RWPE1 (cell line): ENCODE measurements at regions not wholly inside any gene's neighbourhood (a gene's known extent, or its start where the extent isn't known, plus 50 kb on each side); places are given as distances from the start of the nearest gene placed in this dataset.

Experiments
- CTCF ChIA-PET: fragments of 350-600 bp; sonication (Branson Sonifier 250); formaldehyde crosslinking; extraction: SDS; loops from one replicate; lab custom pipeline; 2021; lab: Yijun Ruan, JAX
- POLR2A ChIA-PET: fragments of 400-600 bp; formaldehyde crosslinking; extraction: SDS; loops from one replicate; lab custom pipeline; 2020; ENCODE audit warnings: antibody characterized with exemption; ENCODE audit not compliant: low non-redundant PET; lab: Yijun Ruan, JAX
- DNase-seq: peaks from one replicate; pipeline ENCODE4 v3.0.0; 2012; ENCODE audit warnings: low spot score
- H3K27ac ChIP-seq: fragments of 450-650 bp; 2 replicates; pipeline ENCODE4 v1.5.1; 2017
- CTCF ChIP-seq: fragments of 450-650 bp; conservative IDR thresholded peaks from 2 replicates; pipeline ENCODE4 v1.5.1; 2017; ENCODE audit warnings: low read depth, mild to moderate bottlenecking

- ChIA-PET POLR2A (no interaction called here), CTCF (interaction anchor here (1.0 kb wide), 1 partner anchor 114 kb away, joined by 3 read pairs; no protein-coding TSS in a partner anchor)
- DNase-seq, result no peak
- H3K27ac ChIP-seq, result peak overlapping the region; percentile 40; the same call in 1 of the 2 replicates
- TF ChIP-seq CTCF, result no peak
Observed at GRCh38 chr14:49975799-49976198, 82.9 kb downstream of the ARF6 start.

- no peak for TF ChIP-seq CTCF
- H3K27ac ChIP-seq, result no peak overlapping the region
- POLR2A ChIA-PET, result no interaction called here
- CTCF ChIA-PET, result interaction anchor here (0.6 to 0.7 kb wide), 3 partner anchors 13 to 631 kb away, joined by 3 to 6 read pairs (median 3); no protein-coding TSS in a partner anchor
- DNase-seq, result no peak
Observed at GRCh38 chr14:49977126-49977841, 84.4 kb downstream of the ARF6 start.

- no peak overlapping the region for H3K27ac ChIP-seq
- CTCF ChIA-PET, result interaction anchor here (0.6 kb wide), 1 partner anchor 107 kb away, joined by 3 read pairs; no protein-coding TSS in a partner anchor
- no peak for DNase-seq
- POLR2A ChIA-PET, result no interaction called here
- TF ChIP-seq CTCF, result no peak
Observed at GRCh38 chr14:49980027-49980426, 87.1 kb downstream of the ARF6 start.

GRCh38 chr14:49982082-49982481 is 89.2 kb downstream of the ARF6 start:
- DNase-seq, result no peak
- TF ChIP-seq CTCF, result no peak
- H3K27ac ChIP-seq, result no peak overlapping the region
- ChIA-PET POLR2A (no interaction called here), CTCF (interaction anchor here (0.5 kb wide), 1 partner anchor 140 kb away, joined by 5 read pairs; no protein-coding TSS in a partner anchor)

- no peak for TF ChIP-seq CTCF
- ChIA-PET CTCF (no interaction called here), POLR2A (no interaction called here)
- H3K27ac ChIP-seq, result no peak overlapping the region
- no peak for DNase-seq
Observed at GRCh38 chr14:49982501-49982951, 89.6 kb downstream of the ARF6 start.

GRCh38 chr14:49984424-49984823 is 91.5 kb downstream of the ARF6 start:
- ChIA-PET CTCF (interaction anchor here (0.5 to 0.6 kb wide), 2 partner anchors 47 to 1777 kb away, joined by 3 read pairs; no protein-coding TSS in a partner anchor), POLR2A (no interaction called here)
- TF ChIP-seq CTCF, result no peak
- H3K27ac ChIP-seq, result no peak overlapping the region
- no peak for DNase-seq
